ENCODE measurements at regions not wholly inside any gene's neighbourhood (a gene's known extent, or its start where the extent isn't known, plus 50 kb on each side); places are given as distances from the start of the nearest gene placed in this dataset.

GRCh38 chr6:122180132-122180531, 219.3 kb upstream of the HSF2 start:
- TF ChIP-seq CTCF (IDR thresholded peaks at IDR 0.05; ENCODE audit: poor library complexity, severe bottlenecking) (no peak), EP300 (conservative IDR thresholded peaks at IDR 0.05; ENCODE audit: poor library complexity, severe bottlenecking) (no peak), EZH2 (IDR thresholded peaks at IDR 0.05; ENCODE audit: borderline replicate concordance, insufficient read depth, low read length, poor library complexity, severe bottlenecking) (no peak), RAD21 (conservative IDR thresholded peaks at IDR 0.05) (no peak), SMC3 (conservative IDR thresholded peaks at IDR 0.05; ENCODE audit: poor library complexity) (no peak), POLR2AphosphoS5 (IDR thresholded peaks at IDR 0.05) (no peak), MXI1 (conservative IDR thresholded peaks at IDR 0.05; ENCODE audit: poor library complexity, severe bottlenecking) (no peak), REST (IDR thresholded peaks at IDR 0.05; ENCODE audit: borderline replicate concordance) (no peak)
